HG02763 (cell line): ENCODE measurements at regions not wholly inside any gene's neighbourhood (a gene's known extent, or its start where the extent isn't known, plus 50 kb on each side); places are given as distances from the start of the nearest gene placed in this dataset.

Source experiments
- ATAC-seq: cut with Tn5 transposase; IDR thresholded peaks from one replicate; pipeline ENCODE4 v1.9.1; 2021; ENCODE audit warnings: mild to moderate bottlenecking, moderate library complexity; ENCODE audit not compliant: unreplicated experiment

- no peak for ATAC-seq
Measured at GRCh38 chr15:69806287-69806915, 291.3 kb downstream of the TLE3 start.

DNA sequence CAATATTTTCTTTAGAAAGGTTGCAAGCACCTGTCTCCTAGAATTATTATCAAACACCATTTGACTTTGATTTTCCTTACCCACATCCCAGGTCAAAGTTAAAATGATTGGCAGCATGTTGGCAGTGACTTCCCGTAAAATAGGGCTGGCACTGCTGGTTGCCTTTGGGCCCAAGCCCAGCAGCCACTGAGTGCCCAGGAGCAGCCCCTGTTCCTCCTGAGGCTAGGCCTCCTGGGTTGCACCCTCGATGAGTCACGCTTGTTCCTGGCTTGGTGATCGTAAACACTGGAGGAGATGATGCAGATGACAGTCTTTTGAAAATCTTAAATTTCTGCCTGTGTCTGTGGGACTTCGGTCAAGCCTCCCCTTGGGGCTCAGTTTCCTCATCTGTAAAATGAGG, 290.0 kb downstream of the TLE3 start:
- no peak for ATAC-seq

GRCh38 chr15:69808756-69809155, 289.0 kb downstream of the TLE3 start:
- ATAC-seq, result no peak

DNA sequence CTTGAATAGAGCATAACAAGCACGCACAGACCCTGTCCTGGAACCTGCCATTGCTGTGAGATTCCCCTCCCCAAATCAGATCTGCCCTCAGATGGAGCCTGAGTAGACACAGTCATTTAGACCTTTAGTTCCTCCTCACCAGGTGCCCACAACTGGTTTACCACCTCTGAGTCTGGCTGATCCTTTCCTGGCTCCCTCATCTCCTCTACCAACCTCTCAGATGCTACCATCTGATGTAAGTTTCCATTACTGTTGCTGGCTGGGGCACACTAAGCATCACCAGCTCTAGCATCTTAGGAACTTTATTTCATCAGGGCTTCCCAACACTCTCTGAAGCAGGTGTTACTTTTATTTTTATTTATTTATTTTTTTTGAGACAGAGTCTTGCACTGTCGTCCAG, 288.3 kb downstream of the TLE3 start:
- no peak for ATAC-seq

DNA sequence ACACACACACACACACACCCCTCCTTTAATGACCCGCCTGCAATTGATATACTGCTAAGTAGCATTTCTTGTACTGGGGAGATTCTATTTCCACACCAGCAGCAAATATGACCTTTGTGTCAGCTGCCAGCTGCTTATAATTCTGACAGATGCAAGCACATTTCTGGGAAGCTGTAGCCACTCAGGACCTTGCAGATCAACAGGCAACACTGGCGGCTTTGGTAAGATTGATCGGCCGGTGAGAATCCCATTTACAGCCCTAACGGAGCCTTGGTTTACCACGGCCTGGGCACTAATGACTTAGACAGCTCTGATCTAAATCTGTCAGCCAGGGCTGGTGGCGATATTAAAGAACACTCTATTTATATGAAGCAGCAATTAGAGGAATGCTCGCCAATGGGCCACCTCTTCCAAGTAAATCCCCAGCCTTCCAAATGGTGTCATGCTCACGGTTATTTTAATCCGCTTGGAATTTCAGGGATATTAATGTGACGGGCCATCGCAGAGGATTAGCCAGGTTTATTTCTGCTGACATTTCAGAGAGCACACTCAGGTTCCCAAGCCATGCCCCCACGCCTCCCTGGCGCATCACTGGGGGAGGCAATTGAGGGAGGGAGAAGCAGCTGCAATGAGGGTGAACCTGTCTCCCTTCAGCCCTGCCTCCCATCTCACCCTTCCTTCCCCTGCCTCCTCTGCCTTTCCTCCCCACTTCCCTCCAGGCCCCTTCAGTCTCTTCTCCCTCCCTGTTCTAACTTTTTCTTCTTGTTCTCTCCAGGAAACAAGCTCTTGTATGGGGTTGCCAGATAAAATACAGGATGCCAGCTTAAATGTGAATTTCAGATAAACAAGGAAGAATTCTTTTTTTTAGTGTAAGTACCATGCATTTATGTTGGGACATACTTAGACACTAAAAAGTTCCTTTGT, 287.0 kb downstream of the TLE3 start:
- no peak for ATAC-seq

- ATAC-seq, result no peak
Measured at GRCh38 chr15:69812861-69813261, 284.9 kb downstream of the TLE3 start.

DNA sequence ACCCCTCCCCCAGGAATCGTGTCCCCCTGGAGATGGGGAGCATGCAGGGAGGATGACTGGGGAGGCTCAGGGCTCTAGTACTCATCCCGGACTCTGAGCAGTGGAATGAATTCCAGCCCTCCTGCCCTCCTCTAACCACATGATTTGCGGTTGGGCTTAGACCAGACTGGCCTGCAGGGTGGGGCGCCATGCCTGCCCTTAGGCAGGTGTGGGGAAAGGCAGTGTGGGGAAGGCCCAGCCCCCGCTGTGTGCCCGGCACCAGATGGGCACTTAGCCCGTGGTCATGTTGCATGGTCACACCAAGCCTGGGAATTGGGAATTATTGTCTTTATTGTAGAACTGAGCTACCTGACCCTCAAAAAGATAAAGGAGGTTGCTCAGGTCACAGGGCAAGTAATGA, 283.8 kb downstream of the TLE3 start:
- no peak for ATAC-seq

GRCh38 chr15:69814932-69815331, 282.8 kb downstream of the TLE3 start:
- no peak for ATAC-seq

GRCh38 chr15:69815793-69816192, 281.9 kb downstream of the TLE3 start:
- no peak for ATAC-seq

DNA sequence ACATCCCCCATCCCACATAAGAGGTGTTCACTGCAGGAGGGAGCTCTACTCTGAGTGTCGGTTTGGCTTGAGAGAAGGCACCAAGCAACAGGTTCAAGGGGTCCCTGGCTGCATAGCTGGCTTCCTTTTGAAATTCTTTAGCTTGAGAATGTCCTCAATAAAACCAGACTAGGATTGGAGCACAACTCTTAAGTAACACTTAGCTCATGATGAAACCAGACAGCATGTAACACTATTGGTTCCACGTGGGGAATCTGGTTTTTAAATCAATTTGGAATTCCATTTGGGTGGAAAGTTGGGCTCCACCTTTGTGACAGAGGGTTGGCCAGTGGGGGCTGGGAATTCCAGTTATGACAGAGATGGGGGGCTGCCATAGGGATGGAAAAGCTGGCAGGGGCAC, 281.2 kb downstream of the TLE3 start:
- ATAC-seq, result no peak

- no peak for ATAC-seq
Measured at GRCh38 chr15:69818529-69818928, 279.2 kb downstream of the TLE3 start.

DNA sequence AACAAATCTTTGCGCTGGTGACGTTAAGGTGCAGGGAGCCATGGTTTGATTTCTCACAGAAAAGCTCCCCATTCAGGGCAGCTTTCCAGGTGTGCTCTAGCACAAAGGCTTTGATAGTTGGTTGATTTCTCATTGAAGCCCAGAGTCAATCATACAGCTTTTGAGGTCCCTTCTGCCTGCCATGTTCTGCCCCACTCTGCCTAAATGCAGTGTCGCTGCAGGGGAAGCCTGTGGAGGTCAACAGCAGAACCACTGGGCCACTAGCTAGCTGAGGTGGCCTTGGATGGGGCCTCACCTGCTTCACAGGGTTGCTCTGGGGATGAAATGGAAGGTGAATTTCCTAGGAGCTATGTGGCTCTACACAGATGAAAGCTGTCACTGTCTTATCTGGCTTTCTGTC, 278.3 kb downstream of the TLE3 start:
- ATAC-seq, result no peak

GRCh38 chr15:69820819-69821218, 276.9 kb downstream of the TLE3 start:
- no peak for ATAC-seq

GRCh38 chr15:69823223-69823907, 274.4 kb downstream of the TLE3 start:
- no peak for ATAC-seq

DNA sequence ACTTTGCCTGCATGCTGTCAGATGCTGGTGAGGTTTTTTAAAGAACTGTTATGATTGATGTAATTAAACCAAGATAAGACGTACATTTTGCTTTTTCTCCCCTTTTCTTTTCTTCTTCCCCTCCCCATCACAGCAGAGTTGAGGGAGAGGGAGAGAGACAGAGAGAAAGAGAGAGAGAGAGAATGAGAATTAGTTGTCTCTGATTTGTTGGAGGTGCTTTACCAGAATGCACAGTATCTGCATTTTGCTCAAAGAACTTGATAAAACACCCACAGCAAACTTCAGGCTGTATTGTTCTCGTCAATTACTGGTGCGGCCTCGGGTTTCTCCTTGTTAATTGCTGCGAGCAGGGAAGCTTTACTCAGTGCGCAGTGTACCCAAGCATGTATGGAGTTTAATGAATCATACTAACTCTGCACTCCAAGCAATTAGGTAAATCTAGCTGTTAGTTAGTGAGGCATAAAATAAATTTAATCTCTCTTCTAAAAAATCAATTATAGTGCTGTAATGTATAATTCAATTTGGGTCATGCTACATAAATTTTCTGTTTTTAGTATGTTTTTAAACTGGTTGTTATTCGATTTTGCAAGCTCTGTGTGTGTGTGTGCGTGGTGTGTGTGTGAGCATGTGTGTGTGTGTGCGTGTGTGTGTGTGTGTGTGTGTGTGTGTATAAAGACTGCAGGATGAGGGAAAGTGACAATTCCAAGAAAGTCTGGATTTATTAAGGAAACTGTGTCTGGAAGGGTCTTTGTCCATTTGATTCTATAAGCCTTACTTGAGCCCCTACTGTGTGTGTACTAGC, 273.4 kb downstream of the TLE3 start:
- ATAC-seq, result no peak

DNA sequence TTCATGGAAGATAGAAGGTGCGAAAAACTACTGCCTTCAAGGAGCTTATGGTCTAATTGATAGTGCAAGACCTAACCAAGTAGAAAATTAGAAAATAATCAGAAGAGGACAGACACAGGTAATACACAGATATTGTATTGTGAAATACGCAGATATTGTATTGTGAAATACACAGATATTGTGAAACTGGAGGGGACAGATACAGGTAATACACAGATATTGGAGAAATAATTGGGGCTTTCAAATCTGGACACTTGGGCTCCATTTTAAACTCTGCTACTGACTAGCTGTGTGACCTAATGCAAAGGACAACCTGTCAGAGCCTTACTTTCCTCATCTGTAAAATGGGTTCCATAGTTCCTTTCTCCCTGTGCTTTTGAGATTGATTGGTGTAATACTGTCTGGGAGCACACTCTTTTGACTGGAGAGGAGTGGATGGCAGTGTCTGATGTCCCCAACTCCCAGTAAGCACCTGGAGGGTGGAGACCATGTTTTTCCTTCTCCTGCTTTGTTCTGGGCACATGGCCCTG, 272.8 kb downstream of the TLE3 start:
- no peak for ATAC-seq

GRCh38 chr15:69825941-69826818, 271.5 kb downstream of the TLE3 start:
- no peak for ATAC-seq

- ATAC-seq, result no peak
Measured at GRCh38 chr15:69826819-69827175, 270.9 kb downstream of the TLE3 start.

GRCh38 chr15:69827751-69828150, 270.0 kb downstream of the TLE3 start:
- ATAC-seq, result no peak
